GM12864 (cell line): ENCODE measurements at regions not wholly inside any gene's neighbourhood (a gene's known extent, or its start where the extent isn't known, plus 50 kb on each side); places are given as distances from the start of the nearest gene placed in this dataset.

ENCODE experiments used
- DNase-seq: peaks from one replicate; pipeline ENCODE4 v3.0.0-alpha.2; 2011; ENCODE audit warnings: low read depth
- H3K4me3 ChIP-seq: 2 replicates; pipeline ENCODE4 v1.5.1; 2011; ENCODE audit warnings: mild to moderate bottlenecking, low read depth, low read length, control low read depth
- TF ChIP-seq, protein P1 (sequence below): IDR thresholded peaks from 2 replicates; pipeline ENCODE4 v1.5.1; 2011; ENCODE audit warnings: low read depth, mild to moderate bottlenecking, moderate library complexity, low read length, control low read depth, inconsistent platforms; ENCODE audit errors: missing control alignments

- TF ChIP-seq, protein P1, sequence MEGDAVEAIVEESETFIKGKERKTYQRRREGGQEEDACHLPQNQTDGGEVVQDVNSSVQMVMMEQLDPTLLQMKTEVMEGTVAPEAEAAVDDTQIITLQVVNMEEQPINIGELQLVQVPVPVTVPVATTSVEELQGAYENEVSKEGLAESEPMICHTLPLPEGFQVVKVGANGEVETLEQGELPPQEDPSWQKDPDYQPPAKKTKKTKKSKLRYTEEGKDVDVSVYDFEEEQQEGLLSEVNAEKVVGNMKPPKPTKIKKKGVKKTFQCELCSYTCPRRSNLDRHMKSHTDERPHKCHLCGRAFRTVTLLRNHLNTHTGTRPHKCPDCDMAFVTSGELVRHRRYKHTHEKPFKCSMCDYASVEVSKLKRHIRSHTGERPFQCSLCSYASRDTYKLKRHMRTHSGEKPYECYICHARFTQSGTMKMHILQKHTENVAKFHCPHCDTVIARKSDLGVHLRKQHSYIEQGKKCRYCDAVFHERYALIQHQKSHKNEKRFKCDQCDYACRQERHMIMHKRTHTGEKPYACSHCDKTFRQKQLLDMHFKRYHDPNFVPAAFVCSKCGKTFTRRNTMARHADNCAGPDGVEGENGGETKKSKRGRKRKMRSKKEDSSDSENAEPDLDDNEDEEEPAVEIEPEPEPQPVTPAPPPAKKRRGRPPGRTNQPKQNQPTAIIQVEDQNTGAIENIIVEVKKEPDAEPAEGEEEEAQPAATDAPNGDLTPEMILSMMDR: no peak
- no peak overlapping the region for H3K4me3 ChIP-seq
- DNase-seq: no peak
These were observed 288.0 kb downstream of the ELAVL2 start for GRCh38 chr9:23538067-23538402.

DNA sequence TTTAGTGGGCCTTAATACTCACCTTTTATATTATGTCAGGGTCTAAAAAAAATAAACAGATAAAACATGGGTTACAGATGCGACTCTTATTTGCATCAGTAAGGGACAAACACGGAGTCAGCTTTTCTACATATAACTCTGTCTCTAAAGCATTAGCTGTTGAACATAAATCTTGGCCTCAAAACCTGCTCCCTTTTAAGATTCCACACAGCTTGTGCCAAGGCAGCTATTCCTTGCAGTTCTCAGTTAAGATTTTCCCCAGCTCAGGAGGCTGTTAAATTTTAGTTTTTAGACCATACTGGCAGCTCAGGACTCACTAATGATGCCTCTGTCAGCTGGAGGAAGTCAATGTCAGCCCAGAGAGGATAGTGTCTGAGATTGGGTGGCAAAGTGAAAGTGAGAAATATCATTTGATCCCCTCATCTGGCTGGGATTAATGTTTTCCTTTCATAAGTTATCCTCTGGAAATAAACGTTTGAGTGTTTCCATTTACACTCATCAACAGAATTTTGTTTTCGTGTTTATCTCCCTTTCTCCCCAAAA, 287.5 kb downstream of the ELAVL2 start:
- DNase-seq: no peak
- TF ChIP-seq, protein P1: no peak
- H3K4me3 ChIP-seq: no peak overlapping the region

GRCh38 chr9:23539311-23539710, 286.7 kb downstream of the ELAVL2 start:
- H3K4me3 ChIP-seq: no peak overlapping the region
- DNase-seq: no peak

DNA sequence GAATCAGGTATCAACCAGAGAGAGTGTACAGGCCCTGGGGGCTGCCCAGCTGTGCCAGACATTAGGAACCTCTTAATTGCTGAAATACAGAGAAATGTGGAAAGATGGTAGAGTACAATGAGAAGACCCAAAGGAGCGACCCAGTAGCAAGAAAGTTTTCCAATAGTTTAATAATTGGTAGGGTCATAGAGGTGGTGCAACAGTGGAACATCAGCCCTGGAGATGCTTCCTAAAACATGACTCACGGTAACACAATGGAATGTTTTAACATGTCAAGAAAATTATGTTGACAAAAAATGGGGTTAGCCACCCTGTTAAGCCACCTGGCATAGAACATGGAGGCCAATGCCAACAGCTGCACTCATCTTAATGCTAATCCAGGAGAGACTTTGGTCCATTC, 284.1 kb downstream of the ELAVL2 start:
- TF ChIP-seq, protein P1: no peak
- no peak for DNase-seq
- no peak overlapping the region for H3K4me3 ChIP-seq

More at GRCh38 chr9:23539311-23539710, 286.7 kb downstream of the ELAVL2 start:
- TF ChIP-seq, protein P1: no peak

DNA sequence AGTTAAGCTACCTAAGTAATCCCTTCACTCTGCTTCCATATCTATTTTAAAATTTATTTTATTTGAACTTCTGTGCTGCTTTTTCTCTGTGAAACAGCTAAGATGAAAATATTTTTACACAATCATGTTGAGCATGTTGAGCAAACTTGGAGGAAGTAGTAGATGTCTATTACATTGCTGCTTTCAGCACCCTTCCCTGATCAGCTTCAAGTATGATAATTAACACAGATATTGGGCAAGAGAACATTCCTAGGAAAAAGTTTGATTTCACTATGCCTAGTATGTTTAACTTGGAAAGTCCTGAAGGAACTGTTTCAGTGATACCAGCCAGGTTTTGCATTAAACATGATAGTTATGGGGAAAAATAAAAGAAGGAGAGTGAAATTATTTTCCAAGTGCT, 283.6 kb downstream of the ELAVL2 start:
- no peak overlapping the region for H3K4me3 ChIP-seq
- DNase-seq: no peak
- TF ChIP-seq, protein P1: no peak

DNA sequence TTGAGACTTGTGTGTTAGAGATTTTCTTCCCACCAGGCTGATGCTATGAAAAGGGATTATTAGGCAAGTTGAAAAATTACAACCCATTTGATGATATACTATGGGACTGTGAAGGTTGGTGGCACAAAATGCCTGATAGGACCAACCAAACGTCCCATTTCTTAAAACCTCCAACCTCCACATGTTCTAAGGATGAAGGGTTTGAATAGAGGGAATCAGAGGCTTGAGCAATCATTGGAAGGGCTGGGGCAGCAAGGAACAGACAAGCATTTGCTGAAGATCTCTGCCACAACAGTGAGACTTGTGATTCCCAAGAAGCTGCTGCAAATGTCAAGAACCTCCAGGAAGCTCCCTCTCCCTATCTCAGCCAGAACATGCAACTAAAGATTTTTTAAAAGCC, 283.1 kb downstream of the ELAVL2 start:
- TF ChIP-seq, protein P1: no peak
- H3K4me3 ChIP-seq: no peak overlapping the region
- no peak for DNase-seq

DNA sequence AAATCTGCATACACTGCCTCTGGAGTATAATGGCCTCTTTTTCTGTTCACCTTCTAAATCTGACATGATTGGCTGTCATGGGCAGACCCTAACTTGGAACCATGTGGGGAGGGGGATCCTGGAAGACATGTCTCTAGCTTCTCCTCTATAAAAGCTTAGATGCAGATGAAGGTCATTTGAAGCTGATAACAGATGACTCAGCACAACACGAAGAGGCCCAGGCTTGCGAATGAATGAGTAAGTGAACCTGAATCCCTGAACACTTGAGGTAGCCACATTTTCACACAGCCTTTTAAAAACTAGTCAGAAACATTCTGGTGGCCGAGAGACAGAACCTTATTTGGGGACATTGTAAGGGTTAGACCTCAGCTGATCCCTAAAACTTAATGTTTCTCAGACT, 282.6 kb downstream of the ELAVL2 start:
- TF ChIP-seq, protein P1: no peak
- H3K4me3 ChIP-seq: no peak overlapping the region
- no peak for DNase-seq
